ENCODE measurements at regions not wholly inside any gene's neighbourhood (a gene's known extent, or its start where the extent isn't known, plus 50 kb on each side); places are given as distances from the start of the nearest gene placed in this dataset.

DNA sequence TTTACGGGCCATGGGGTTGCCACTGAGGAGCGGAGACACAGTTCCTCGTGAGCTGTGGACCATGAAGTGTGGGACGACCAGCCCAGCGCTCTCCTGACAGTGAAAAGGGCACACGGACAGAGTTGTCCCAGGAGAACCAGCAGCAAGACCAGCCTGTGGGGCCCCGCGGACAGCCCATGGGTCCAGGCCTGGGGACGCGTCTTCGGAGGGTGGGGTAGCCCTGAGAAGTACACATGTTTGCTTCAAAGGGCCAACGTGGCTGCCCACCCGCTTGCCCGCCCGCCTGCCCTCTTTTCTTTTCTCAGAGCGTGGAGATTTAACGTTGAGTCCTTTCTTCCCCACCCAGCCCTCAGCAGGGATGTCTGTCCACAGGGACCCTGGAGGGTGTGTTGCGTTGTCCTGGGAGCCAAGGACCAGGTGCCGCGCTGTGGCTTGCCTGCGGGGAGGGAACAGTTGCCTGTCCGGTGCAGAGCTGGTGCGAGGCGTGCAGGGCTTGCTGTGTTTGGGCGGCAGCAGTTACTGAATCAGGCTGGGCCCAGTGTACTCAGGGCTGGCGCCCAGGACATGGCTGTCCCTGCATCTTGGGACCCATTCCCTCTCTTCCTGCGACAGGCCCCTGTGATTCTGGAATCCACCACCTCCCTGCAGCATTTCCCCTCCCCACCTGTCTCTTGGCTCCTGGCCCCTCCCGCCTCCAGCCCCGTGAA, 120.1 kb upstream of the HDAC4 start:
- no peak for DNase-seq (ENCODE audit: low read depth, low spot score)

DNA sequence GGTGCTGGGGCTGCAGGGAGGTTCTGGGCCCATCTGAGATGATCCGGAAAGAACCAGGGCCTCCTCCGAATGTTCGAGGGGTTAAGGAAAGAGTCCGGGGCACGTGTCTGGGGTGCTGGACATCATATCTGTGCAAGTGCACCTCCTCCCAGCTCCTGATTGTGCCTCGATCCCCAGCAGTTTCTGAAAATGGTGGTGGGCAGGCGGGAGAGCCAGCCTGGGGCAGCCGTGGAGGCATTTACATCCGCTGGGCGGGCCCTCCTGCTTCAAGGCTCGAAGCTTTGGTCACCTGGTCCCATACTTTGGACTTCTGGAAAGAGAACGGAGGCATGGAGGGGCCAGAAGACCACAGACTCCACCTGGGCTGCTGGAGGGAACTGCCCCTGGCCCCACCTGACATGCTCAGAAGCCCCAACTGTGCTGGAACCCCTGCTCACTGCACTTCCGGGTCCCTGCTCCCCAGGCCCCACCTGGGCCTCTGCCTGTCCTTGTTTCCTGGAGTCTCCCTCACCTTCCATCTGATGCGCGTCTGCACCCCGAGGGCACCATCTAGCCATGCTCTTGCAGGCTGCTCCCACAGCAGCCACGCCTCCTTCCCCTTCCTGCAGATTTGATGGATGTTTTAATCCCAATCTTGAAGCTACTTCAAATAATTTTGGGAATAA, 119.2 kb upstream of the HDAC4 start:
- no peak for DNase-seq (ENCODE audit: low read depth, low spot score)

DNA sequence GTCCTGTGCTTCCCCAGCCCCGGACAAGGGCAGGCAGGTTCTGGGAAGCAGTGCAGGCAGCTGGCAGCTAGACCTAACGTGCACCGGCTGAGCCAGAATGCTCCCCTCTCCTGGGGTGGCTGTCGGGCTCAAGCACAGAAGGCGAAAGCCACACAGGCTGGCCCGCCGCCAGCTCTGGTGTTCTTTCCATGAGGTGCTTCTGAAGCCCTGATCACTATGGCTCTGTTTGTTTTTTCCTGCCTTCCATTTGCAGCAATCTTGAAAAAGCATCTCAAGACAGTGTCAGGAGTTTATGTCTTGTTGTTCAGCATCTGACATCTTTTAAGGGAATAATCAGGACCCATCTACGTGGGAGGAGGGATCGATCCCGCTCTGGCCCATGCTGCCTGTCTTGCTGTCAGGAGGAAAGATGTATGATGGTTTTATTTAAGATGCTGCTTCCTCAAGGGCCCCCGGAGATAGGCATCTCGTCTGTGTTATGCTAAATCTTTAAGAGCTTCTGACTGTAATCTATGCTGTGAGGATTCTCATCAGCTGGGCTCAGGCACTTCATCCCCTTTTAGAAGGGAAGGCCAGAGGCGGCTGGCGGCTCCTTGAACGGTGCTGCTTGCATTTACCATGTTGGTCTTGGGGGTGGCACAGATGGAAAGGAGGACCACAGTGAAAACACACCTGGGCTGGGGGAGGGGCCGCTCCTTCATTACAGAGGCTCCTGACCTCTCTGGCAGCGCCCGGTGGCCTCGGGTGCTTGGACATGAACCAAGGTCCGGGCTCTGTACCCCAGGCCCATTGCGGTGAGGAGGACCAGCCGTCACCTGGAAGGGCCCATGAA, 118.5 kb upstream of the HDAC4 start:
- no peak for DNase-seq (ENCODE audit: low read depth, low spot score)

DNA sequence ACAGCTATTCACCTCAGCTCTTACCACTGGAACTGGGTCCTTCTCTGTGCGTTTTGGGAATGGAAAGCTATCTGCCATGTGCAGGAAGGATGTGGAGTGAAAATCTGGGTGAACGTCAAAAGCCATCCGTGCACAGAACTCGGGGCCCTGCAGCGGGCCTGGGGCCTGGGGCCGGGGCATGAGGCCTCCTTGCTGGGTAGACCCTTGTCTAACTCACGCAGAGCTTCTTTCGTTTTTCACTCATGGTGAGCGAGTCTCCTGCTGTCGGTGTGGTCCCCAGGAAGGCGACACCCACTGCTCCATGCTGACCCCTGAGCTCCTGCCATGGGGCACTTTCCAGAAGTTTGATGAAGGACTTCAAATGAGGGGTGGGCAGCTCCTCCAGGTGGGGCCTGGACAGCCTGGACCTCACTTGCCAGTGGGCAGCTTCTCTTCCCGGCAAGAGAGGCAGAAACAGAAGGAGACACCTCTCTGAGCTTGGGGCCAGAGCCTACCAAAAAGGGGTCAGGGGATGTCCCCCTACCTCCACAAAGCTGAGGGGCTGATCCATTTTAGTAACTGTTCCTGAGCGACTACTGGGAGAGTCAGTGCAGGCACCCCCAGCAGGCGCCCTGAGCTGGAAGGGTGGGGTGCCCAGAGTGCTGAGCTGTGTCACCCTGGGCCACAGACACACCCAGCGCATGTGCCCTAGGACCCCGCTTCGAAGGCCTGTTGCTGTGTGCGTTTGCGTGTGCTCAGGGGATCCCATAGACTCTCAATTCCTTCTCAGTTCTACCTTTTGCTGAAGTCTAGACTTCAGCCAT, 117.7 kb upstream of the HDAC4 start:
- DNase-seq (ENCODE audit: low read depth, low spot score), result no peak

DNA sequence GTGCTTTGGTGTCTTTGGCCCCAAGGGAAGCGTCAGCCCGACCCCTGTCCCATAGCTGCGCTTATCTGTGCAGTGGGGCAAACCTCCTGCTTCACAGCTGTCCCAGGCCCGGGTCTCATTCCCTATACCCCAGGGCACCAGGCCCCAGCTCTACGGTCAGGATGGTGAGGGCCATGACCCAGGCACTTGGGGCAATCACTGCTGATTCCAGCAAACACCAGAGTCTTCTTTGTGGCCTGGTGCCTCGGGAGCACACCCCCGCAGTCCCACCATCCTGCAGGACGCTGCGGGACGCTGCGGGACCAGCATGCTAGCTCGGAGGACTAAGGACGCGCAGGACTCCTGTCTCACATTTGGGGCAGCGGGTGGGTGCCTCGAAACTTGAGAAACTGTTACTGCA, 116.9 kb upstream of the HDAC4 start:
- DNase-seq (ENCODE audit: low read depth, low spot score), result no peak

DNA sequence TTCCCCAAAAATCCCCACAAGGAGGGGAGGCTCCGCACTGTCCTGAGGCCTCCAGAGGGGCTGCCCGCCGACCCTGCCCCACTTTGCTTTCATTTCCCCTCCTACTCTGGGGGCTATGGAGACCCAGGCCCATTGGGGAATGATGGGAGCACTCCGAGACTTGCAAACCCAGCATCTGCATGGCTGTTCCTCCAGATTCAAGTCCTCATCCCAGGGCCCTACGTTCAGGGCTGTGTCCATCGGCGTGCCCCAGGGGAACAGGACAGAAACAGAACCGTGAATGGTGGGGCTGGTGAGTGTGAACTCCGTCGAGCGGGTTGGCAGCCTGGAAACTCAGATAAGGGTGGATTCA, 116.1 kb upstream of the HDAC4 start:
- no peak for DNase-seq (ENCODE audit: low read depth, low spot score)

DNA sequence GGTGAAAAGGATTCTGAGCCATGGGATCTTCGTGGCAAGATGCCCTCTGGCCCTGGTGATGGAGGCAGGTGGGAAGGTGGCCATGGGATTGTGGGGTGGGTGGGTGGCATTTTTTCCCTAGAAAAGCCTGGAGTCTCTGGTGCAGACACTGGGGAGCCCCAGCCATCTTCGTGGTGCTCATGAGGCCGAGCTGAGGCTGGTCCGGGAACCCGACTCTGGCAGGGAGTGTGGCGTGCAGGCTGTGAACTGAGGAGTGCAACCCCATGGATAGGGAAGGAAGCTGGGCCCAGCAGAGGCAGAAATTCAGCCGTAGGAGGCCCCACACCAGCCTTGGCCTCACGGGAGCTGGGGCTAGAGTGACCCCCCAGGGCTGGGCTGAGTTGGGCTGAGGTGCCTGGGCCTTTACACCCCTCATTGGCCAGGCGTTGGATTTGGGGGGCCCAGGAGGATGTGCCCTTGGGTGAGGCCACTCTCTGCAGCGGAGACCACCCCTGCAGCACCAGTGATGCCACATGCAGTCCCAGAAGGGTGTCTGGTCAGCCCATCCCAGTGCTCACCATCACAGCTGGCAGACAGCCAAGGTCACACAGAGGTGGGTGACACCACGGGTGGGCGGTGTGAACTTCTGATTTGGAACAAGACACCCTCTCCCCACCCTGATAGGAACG, 115.6 kb upstream of the HDAC4 start:
- no peak for DNase-seq (ENCODE audit: low read depth, low spot score)

DNA sequence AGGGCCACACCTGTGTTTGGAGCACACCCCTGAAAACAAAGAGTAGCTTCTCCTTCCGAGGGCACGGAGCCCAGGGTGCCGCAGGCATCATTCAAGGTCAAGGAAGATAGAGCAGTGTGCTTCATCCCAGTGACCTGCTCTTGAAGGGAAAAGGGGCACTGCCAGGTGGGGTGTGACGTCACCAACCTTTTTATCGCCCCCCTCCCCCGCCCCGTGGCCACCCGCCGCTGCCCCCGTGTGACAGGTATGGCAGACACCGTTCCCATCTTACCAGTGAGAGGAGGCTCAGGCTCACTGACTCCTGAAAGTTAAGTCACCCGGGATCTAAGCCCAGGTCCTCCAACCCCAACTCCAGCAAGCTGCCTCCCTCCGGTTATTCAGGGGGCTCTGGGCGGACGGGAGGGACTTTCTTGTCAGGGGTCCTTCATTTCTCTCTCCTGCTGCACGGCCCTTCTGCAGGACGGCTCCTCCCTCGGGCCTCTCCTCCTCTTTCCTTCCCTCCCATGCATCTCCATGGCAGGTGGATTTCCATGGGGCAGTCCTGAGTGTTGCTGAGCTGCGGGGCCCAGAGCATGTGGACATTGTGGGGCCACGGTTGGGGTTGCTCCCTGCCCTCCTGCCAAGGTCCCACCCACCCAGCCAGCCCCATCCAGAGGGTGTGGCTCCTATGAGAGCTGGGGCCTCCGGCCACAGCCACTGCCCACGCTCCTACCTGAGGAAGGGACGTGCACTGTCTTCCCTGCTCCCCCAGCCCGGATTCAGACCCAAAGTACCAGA, 114.1 kb upstream of the HDAC4 start:
- DNase-seq (ENCODE audit: low read depth, low spot score), result no peak

DNA sequence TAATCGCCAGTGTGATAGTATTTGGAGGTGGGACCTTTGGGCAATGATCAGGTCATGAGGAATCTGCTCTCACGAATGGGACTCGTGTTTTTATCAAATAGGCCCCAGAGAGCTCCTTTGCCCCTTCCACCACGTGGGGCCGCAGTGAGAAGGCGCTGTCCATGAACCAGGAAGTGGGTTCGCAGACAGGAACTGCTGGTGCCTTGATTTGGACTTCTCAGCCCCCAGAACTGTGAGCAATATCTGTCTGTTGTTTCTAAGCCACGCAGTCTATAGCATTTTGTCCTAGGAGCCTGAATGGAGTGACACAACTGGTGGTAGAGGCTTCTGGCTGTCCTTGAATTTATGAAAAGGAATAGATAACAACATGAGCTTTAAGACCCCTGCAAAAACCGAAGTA, 111.2 kb upstream of the HDAC4 start:
- no peak for DNase-seq (ENCODE audit: low read depth, low spot score)

DNA sequence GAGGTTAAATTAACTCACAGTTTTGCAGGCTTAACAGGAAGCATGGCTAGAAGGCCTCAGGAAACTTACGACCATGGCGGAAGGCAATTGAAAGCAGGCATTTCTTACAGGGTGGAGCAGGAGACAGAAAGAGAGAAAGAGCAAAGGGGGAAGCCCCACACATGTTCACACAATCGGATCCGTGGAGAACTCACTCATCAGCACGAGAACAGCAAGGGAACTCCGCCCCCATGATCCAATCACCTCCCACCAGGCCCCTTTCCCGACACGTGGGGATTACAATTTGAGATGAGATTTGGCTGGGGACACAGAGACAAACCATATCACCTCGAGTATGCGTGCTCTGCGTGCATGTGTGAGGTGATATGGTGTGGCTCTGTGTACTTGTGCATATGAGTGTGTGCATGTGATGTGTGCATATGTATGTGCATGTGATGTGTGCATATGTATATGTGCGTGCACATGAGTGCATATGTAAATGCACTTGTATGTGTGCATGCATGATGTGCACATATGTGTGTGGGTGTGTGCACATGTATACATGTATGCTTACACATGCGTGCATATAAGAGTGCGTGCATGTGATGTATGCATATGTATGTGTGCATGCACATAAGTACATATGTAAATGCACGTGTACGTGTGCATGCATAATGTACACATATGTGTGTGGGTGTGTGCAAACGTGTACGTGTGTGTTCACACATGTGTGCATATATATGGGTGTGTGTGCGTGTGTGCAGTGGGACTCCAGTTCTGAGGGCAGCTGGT, 108.7 kb upstream of the HDAC4 start:
- DNase-seq (ENCODE audit: low read depth, low spot score), result no peak

DNA sequence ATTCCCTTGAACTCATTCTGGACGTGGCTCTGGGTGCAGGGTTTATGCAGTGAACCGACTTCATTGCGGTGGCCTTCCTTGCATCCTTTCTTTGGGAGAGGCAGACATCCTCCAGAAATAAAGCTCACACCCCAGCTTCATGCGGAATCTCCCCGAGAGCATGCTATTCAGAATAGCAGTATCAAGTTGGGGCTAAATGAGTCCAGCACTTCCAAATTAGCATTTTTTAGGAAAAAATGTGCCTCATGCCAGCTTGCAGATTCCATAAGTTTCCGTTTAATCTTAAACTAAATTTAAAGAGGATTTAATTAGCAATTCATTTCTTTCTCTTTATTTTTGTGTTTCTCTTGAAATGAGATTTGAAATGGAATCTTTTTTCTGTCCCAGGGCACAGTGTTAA, 107.4 kb upstream of the HDAC4 start:
- no peak for DNase-seq (ENCODE audit: low read depth, low spot score)

DNA sequence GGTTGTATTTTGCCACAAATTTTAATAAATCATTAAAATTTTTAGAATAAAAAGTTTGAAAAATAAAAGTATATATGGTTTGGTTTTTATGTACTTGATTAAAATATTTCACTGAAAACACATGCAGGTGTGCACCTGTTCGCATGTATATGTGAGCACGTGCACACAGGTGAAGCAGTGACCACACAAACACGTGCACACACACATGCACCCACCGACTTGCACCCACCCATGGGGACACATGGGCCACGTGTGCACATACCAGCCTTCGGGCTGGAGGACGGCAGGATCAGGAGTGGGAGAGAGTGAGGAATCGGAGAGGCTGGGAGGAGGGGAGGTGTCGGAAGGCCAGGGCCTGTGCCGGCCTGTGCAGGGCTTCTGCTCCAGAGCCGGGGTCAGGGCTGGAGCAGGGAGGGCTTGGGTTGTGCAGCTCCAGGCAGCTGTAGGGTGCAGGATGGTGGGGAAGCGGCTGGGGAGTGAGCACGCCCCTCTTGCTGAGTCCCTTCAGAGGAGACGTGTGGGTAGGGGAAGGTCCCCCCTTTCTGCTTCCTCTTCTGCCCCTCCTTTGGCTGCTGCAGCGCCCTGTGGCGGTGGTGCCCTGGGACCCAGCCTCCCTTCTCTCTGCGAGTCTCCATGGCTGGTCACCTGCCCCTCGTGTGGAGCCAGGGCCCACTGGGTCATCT, 106.9 kb upstream of the HDAC4 start:
- no peak for DNase-seq (ENCODE audit: low read depth, low spot score)

DNA sequence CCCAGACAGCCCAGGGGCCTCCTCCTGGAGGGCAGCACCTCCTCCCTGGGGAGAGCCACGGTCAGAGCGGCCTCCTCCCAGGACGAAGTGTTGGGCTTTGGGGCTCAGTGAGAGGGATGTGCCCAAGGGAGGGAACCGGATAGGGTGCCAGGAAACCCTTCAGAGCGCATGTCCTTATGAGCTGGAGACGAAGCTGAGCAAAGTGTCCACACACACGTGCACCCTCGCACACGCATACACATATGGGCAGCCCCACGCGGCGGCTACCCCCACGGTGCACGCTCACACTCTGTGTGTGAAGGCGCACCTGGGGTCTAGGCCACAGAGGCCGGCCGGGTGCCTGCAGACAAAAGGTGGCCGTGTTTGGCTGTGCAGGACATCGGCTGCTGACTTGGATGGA, 106.1 kb upstream of the HDAC4 start:
- no peak for DNase-seq (ENCODE audit: low read depth, low spot score)

DNA sequence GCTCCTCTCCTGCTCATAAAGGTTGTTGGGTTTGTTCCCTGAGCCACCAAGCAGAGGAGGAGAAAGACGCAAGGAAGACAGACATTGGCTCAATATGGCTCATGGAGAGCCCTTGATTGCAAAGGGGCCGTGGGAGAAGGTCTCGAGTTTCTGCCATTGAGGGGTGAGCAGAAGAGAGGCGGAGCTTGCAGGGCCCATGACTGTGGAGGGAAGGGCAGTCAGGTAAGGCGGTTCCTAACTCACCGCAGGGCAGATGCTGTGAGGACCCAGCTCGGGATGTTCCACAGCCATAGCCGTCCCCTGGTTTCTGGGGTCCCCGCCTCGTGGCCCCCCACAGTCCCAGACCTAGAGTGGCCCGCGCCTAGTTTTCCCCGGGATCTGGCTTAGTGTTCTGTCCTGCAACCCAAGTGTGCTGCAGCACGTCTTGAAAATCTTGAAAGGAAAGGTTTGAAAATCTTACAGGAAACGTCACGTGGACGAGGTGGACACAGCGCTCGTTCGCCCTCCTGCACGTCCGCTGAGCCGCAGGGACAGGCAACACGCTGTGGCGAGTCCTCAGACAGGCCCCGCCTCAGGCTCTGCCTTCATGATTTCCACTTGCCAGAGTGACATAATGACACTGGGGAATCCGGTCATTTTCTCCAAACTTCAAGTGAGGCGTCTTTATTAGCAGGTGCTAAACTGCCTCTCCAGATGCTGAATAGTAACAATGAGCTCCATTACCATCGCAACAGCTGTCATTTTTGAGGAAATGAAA, 105.5 kb upstream of the HDAC4 start:
- DNase-seq (ENCODE audit: low read depth, low spot score), result no peak

DNA sequence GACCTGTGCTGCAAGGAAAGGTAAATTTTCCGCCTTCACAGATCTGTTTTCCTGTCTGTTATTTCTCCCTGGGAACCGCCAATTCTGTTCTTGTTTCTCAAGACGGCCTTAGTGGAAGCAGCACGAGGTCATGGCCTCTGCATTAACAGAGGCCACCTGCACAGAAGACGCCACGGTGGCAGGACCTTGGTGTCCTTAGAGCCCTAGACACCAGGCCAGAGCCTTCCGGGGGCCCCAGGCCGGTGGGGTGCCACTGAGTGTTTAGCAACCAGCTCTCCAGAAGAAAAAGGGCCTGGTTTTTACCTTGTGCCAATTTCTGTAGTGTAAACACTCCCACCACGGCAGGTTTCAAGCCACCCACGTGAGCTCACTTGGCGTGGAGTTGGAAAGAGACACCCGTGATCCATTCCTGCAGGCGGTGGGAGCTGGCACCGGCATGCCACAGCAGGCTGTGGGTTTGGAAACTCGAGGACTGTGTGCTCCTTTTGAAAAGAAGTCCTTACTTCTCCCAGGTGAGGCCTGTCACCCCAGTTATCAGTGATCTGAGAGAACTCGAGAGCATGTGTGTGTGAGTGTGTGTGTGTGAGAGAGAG, 103.9 kb upstream of the HDAC4 start:
- DNase-seq (ENCODE audit: low read depth, low spot score), result no peak

DNA sequence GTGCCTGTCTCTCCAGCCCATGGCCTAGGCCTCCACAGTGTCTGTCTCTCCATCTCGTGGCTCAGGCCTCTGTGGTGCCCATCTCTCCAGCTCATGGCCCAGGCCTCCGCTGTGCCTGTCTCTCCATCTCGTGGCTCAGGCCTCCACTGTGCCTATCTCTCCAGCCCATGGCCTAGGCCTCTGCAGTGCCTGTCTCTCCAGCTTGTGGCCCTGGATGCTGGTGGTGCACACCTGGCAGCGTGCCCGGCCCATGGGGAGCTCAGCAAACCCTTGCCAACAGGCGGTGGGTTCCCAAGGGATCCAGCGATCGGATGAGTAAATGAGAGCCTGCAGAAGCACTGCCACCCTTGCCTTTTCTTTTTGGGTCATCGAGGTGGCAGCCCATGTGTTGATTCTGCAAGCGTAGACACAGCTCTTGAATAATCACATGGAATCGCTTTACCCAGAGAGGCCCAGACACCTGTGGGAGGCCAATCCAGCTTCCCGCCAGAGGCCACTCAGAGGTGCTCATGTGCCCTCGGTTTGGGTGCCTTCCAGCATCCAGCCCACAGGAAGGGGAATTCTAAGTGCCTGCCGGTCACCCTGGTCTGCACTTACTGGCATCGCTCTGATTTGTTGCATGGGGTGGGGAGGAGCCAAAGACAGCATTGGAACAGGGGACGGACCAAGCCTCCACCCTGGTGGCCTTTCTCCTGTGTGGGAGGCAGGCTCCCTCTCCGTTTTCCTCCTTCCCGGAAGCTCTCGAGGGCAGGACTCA, 101.8 kb upstream of the HDAC4 start:
- DNase-seq (ENCODE audit: low read depth, low spot score), result no peak

Data from activated CD4-positive, CD25-positive, alpha-beta regulatory T cell treated with anti-CD3 and anti-CD28 coated beads, Interleukin-2, amount 50 U/mL, for 16 hours (primary cell).